GM06990 (cell line): ENCODE measurements at regions not wholly inside any gene's neighbourhood (a gene's known extent, or its start where the extent isn't known, plus 50 kb on each side); places are given as distances from the start of the nearest gene placed in this dataset.

ENCODE experiments used
- DNase-seq: peaks from one replicate; pipeline ENCODE4 v3.0.0-alpha.2; 2011; ENCODE audit not compliant: insufficient read length; ENCODE audit errors: extremely low read depth
- H3K27me3 ChIP-seq: replicated peaks from 2 replicates; pipeline ENCODE4 v1.6.0; 2011; ENCODE audit warnings: low read length; ENCODE audit not compliant: control insufficient read depth, insufficient read depth
- H3K36me3 ChIP-seq: 2 replicates; pipeline ENCODE4 v1.5.1; 2011; ENCODE audit warnings: low read length; ENCODE audit not compliant: control insufficient read depth, insufficient read depth
- H3K4me3 ChIP-seq: replicated peaks from 2 replicates; pipeline ENCODE4 v1.5.1; 2011; ENCODE audit warnings: low read depth, mild to moderate bottlenecking, control low read depth, low read length
- TF ChIP-seq, protein P1 (sequence below): IDR thresholded peaks from 2 replicates; pipeline ENCODE4 v1.5.1; 2011; ENCODE audit warnings: low read length, control low read depth, mild to moderate bottlenecking, inconsistent platforms; ENCODE audit not compliant: insufficient read depth, poor library complexity, severe bottlenecking

DNA sequence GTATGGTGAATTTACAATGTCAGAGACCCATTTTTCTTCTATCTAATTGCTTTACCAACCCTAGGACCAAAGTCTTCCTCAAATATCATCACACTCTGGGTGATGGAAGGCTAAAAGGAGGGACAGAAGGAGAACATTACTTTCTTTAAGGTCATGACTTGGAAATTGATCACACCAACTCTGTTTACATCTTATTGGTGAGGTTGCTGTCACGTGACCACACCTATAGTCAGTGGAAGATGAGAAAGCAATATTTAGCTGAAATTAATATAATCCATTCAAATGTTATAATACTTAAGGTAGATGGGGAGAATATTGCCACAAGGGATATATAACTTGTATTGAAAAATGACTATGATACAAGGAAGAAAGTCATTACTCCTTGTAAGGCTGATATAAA, 183.6 kb upstream of the SMIM30 start:
- no peaks in the 10 kb centered on the region for H3K36me3 ChIP-seq
- TF ChIP-seq, protein P1, sequence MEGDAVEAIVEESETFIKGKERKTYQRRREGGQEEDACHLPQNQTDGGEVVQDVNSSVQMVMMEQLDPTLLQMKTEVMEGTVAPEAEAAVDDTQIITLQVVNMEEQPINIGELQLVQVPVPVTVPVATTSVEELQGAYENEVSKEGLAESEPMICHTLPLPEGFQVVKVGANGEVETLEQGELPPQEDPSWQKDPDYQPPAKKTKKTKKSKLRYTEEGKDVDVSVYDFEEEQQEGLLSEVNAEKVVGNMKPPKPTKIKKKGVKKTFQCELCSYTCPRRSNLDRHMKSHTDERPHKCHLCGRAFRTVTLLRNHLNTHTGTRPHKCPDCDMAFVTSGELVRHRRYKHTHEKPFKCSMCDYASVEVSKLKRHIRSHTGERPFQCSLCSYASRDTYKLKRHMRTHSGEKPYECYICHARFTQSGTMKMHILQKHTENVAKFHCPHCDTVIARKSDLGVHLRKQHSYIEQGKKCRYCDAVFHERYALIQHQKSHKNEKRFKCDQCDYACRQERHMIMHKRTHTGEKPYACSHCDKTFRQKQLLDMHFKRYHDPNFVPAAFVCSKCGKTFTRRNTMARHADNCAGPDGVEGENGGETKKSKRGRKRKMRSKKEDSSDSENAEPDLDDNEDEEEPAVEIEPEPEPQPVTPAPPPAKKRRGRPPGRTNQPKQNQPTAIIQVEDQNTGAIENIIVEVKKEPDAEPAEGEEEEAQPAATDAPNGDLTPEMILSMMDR = no peak
- H3K27me3 ChIP-seq = no peaks in the 10 kb centered on the region
- H3K4me3 ChIP-seq = no peak overlapping the region
- DNase-seq = no peak

DNA sequence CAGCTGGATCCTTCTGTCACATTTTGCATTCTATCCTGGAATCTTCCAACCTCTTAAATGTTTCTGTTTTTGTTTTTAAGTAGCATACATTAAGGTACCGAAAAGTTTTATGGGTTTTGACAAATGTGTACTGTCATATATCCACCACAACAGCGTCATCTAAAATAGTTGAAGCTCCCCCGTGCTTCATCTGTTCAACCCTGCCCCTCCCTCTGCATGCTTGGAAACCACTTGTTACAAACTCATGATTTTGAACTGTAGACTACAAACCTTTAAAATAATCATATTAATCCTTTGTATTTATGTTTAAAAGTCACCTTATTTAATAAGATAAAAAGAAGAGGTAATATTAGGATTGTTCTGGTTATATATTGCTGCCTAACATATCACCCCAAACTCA, 182.8 kb upstream of the SMIM30 start:
- no peaks in the 10 kb centered on the region for H3K36me3 ChIP-seq
- H3K4me3 ChIP-seq = no peak overlapping the region
- TF ChIP-seq, protein P1 = no peak
- no peak for DNase-seq
- H3K27me3 ChIP-seq = no peaks in the 10 kb centered on the region

DNA sequence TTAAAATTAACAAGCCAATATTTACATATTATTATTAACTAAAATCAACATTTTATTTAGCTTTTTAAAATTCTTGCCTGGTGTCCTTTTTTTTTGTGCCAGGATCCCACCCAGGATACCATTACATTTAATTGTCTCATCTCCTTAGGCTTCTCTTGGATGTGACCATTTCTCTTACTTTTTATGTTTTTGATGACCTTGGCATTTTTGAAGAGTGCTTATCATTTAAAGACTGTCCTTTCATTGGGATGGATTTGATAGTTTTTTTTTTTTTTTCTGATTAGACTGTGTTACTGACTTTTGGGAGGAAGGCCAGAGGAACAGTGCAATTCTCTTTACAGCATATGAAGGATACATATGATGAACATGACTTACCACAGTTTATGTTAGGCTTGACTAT, 181.4 kb upstream of the SMIM30 start:
- TF ChIP-seq, protein P1 = no peak
- Histone ChIP-seq H3K27me3 (no peaks in the 10 kb centered on the region), H3K36me3 (no peaks in the 10 kb centered on the region), H3K4me3 (no peak overlapping the region)
- DNase-seq = no peak

DNA sequence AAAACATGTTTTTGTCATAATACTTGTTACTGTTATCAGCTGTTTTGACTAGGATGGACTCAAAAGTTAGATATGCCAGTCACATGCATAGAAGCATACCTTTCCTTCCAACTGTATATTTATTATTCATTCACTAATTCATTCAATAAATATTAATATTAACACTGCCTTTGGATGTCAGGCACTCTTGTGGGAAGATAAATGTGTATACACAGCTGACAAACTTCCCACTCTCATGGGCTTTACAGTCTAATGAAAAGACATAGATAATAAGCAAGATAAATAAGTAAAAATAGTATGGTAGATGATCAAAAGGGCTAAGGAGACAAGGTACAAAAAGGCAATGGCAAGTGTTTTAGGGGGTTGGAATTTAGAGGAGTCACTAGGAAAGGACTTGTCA, 180.1 kb upstream of the SMIM30 start:
- Histone ChIP-seq H3K36me3 (no peaks in the 10 kb centered on the region), H3K27me3 (no peaks in the 10 kb centered on the region), H3K4me3 (no peak overlapping the region)
- TF ChIP-seq, protein P1 = no peak
- DNase-seq = no peak

DNA sequence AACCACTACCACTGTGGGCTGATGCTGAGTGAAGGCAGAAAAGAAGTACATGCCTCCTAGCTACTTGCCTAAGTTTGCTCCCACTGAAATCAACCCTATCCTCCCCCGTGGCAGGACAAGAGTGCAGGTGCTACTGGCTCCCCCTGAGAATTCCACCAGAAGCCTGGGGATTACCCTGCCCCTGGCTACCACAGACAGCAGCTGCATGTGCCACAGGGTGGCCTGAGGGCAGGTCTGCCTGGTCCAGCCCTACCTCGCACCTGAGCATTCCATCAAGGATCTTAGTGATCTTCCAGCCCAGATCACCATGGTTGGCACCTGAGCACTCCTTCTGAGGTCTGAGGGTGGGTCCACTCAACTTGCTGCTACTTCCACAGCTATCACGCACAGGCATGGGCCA, 176.4 kb upstream of the SMIM30 start:
- TF ChIP-seq, protein P1 = no peak
- Histone ChIP-seq H3K36me3 (no peaks in the 10 kb centered on the region), H3K27me3 (no peaks in the 10 kb centered on the region), H3K4me3 (no peak overlapping the region)
- DNase-seq = no peak

DNA sequence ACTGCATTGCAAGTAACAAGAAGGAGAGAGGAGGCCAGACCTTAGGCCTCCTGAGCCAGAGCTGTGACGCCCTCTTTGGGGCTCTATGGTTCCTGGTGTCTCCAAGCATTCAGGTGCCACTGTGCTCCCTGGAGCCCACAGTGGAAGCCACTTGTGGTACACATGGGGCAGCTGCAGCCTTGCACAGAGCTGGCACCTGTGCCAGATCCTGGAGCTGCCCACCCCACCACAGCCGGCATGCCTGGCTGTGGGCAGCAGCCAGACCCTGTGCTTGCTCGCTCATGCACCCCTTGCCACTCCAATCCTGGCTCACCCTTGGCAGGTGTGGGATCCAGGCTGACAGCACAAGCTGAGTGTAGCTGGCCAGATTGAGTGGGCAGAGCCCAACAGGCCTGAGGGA, 173.8 kb upstream of the SMIM30 start:
- H3K4me3 ChIP-seq = no peak overlapping the region
- TF ChIP-seq, protein P1 = no peak
- no peaks in the 10 kb centered on the region for H3K36me3 ChIP-seq
- DNase-seq = no peak
- H3K27me3 ChIP-seq = no peaks in the 10 kb centered on the region
